GM23338 (cell line): ENCODE measurements at regions not wholly inside any gene's neighbourhood (a gene's known extent, or its start where the extent isn't known, plus 50 kb on each side); places are given as distances from the start of the nearest gene placed in this dataset.
A peak's percentile ranks its signal among the peaks of the same experiment; 100 is the strongest.

ENCODE experiments used
- ATAC-seq: fragments of 200-7000 bp; cut with Tn5 transposase; 3 replicates; pipeline ENCODE4 v1.9.1; 2020
- DNase-seq: peaks from one replicate; pipeline ENCODE4 v3.0.0-alpha.2; 2015; ENCODE audit warnings: low spot score
- H2AFZ ChIP-seq: fragments of 200-600 bp; sonication (generic); 2 replicates; pipeline ENCODE4 v1.8.0; 2016; ENCODE audit warnings: antibody characterized with exemption, mild to moderate bottlenecking, moderate library complexity
- H3F3A ChIP-seq: fragments of 200-600 bp; sonication (generic); replicated peaks from 2 replicates; pipeline ENCODE4 v1.8.0; 2017; ENCODE audit warnings: antibody characterized with exemption, mixed run types, low read depth
- H3K27ac ChIP-seq: fragments of 200-600 bp; sonication (generic); 2 replicates; pipeline ENCODE4 v1.6.1; 2016; ENCODE audit warnings: low read depth
- H3K27me3 ChIP-seq: fragments of 200-600 bp; sonication (generic); 2 replicates; pipeline ENCODE4 v1.8.0; 2016; ENCODE audit warnings: mild to moderate bottlenecking, mixed run types, moderate library complexity; ENCODE audit not compliant: insufficient read depth
- H3K36me3 ChIP-seq: fragments of 200-600 bp; sonication (generic); 2 replicates; pipeline ENCODE4 v1.8.0; 2016; ENCODE audit warnings: mild to moderate bottlenecking; ENCODE audit not compliant: insufficient read depth
- H3K4me1 ChIP-seq: fragments of 200-600 bp; sonication (generic); 2 replicates; pipeline ENCODE4 v1.8.0; 2016; ENCODE audit warnings: mild to moderate bottlenecking, moderate library complexity; ENCODE audit not compliant: insufficient read depth
- H3K4me2 ChIP-seq: fragments of 200-600 bp; sonication (generic); 2 replicates; pipeline ENCODE4 v1.7.1; 2017; ENCODE audit warnings: mixed run types
- H3K4me3 ChIP-seq: fragments of 200-600 bp; sonication (generic); 2 replicates; pipeline ENCODE4 v1.6.1; 2016; ENCODE audit warnings: mixed run types
- H3K79me2 ChIP-seq: fragments of 200-600 bp; sonication (generic); replicated peaks from 2 replicates; pipeline ENCODE4 v1.8.0; 2017; ENCODE audit warnings: mild to moderate bottlenecking; ENCODE audit not compliant: insufficient read depth
- H3K9me2 ChIP-seq: fragments of 200-600 bp; sonication (generic); 2 replicates; pipeline ENCODE4 v1.8.0; 2017; ENCODE audit not compliant: insufficient read depth
- H4K20me1 ChIP-seq: fragments of 200-600 bp; sonication (generic); replicated peaks from 2 replicates; pipeline ENCODE4 v1.8.0; 2017; ENCODE audit warnings: mild to moderate bottlenecking; ENCODE audit not compliant: insufficient read depth
- H3K27ac Mint-ChIP-seq: 2 replicates; pipeline ENCODE4 v1.8.0; 2020; ENCODE audit warnings: inconsistent platforms, mild to moderate bottlenecking, moderate library complexity, mixed read lengths
- H3K27me3 Mint-ChIP-seq: 3 replicates; pipeline ENCODE4 v1.8.0; 2022; ENCODE audit warnings: low read depth, mild to moderate bottlenecking, moderate library complexity, mixed read lengths, inconsistent platforms; ENCODE audit not compliant: insufficient read depth, poor library complexity
- H3K36me3 Mint-ChIP-seq: 3 replicates; pipeline ENCODE4 v1.8.0; 2021; ENCODE audit warnings: low read depth, mild to moderate bottlenecking, inconsistent platforms, moderate library complexity, mixed read lengths
- H3K4me1 Mint-ChIP-seq: 3 replicates; pipeline ENCODE4 v1.8.0; 2020; ENCODE audit warnings: mild to moderate bottlenecking, inconsistent platforms, mixed read lengths
- H3K4me3 Mint-ChIP-seq: 3 replicates; pipeline ENCODE4 v1.8.0; 2021; ENCODE audit warnings: moderate library complexity, mild to moderate bottlenecking, inconsistent platforms, mixed read lengths
- H3K9me3 Mint-ChIP-seq: 3 replicates; pipeline ENCODE4 v1.8.0; 2020; ENCODE audit warnings: moderate library complexity, mild to moderate bottlenecking, inconsistent platforms, mixed read lengths
- CREB1 ChIP-seq: fragments of 250-450 bp; sonication (Bioruptor Pico); IDR thresholded peaks from 2 replicates; pipeline ENCODE4 v1.5.0; 2020; ENCODE audit warnings: low read depth, mild to moderate bottlenecking, moderate library complexity
- EZH2 ChIP-seq: fragments of 200-600 bp; sonication (generic); IDR thresholded peaks from one replicate; pipeline ENCODE4 v1.8.0; 2017; ENCODE audit warnings: antibody characterized with exemption, mild to moderate bottlenecking, low read depth; ENCODE audit not compliant: unreplicated experiment
- EZH2phosphoT487 ChIP-seq: fragments of 200-600 bp; sonication (generic); IDR thresholded peaks from one replicate; pipeline ENCODE4 v1.8.1; 2018; ENCODE audit warnings: antibody characterized with exemption; ENCODE audit not compliant: unreplicated experiment
- JUNB ChIP-seq: IDR thresholded peaks from one replicate; pipeline ENCODE4 v1.6.1; 2016; ENCODE audit warnings: antibody characterized with exemption; ENCODE audit not compliant: unreplicated experiment
- NANOG ChIP-seq: IDR thresholded peaks from 2 replicates; pipeline ENCODE4 v1.6.1; 2016; ENCODE audit warnings: antibody characterized with exemption, borderline replicate concordance
- POLR2AphosphoS5 ChIP-seq: IDR thresholded peaks from 2 replicates; pipeline ENCODE4 v1.6.1; 2016; ENCODE audit warnings: antibody characterized with exemption, low read depth
- STAT1 ChIP-seq: IDR thresholded peaks from one replicate; pipeline ENCODE4 v1.6.1; 2016; ENCODE audit warnings: antibody characterized with exemption; ENCODE audit not compliant: unreplicated experiment
- ZNF114 ChIP-seq: fragments of 250-450 bp; sonication (Bioruptor Pico); IDR thresholded peaks from 2 replicates; pipeline ENCODE4 v1.5.0; 2020; ENCODE audit warnings: mild to moderate bottlenecking, moderate library complexity
- ZNF331 ChIP-seq: fragments of 250-450 bp; sonication (Bioruptor Pico); IDR thresholded peaks from 2 replicates; pipeline ENCODE4 v1.5.0; 2020; ENCODE audit warnings: low read depth, mild to moderate bottlenecking, moderate library complexity
- TF ChIP-seq, protein P1 (sequence below): fragments of 250-450 bp; sonication (Bioruptor Pico); IDR thresholded peaks from 2 replicates; pipeline ENCODE4 v1.5.0; 2020; ENCODE audit warnings: mild to moderate bottlenecking, moderate library complexity
- TF ChIP-seq, protein P2 (sequence below), 2 experiments: fragments of 200-600 bp in 1 of 2; sonication (generic) in 1 of 2; conservative IDR thresholded peaks; 2 replicates each; pipeline versions ENCODE4 v1.5.1 to v1.6.1; 2016 to 2017; ENCODE audit warnings: antibody characterized with exemption in 2 of 2, low read depth in 2 of 2, mild to moderate bottlenecking in 2 of 2, moderate library complexity in 1 of 2
- TF ChIP-seq, protein P3 (sequence below): IDR thresholded peaks from 2 replicates; pipeline ENCODE4 v1.6.1; 2016; ENCODE audit warnings: antibody characterized with exemption
- TF ChIP-seq, protein P4 (sequence below): IDR thresholded peaks from one replicate; pipeline ENCODE4 v1.6.1; 2018; ENCODE audit warnings: antibody characterized with exemption; ENCODE audit not compliant: unreplicated experiment

DNA sequence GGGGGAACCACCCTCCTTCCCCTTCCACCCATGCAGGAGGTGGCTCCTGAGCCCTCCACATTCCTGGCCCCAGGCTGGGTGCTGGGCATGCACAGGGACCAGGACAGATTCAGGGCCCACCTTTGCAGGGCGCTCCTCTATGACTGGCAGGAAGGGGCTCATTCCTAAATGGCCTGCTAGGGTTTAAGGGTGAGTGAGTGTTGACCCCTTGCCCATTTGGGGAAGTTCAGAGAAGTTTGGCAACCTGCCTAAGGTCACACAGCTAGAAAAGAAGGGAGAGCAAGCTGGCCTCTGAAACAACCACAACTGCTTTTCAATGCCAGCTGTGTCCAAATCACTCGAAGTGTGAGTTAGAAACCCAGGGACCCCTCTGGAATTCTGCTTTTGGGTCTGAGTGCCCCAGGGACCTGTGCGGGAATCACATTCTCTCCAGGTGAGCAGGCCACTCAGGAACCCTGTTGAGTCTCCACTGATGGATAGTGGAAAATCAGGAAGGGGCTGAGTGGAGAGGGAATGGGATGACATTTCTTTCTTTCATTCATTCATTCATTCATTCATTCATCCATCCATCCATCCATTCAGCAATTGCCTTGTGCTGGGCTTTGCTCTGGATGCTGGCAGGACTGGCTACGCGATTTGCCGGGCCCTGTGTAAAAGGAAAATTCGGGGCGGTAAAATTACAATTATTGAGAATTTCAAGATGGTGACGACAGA, 191.9 kb downstream of the C9orf50 start:
- Mint-ChIP-seq H3K27ac (no peak overlapping the region), H3K27me3 (peaks cover 43% of the 10 kb centered on the region), H3K4me1 (peaks cover 20% of the 10 kb centered on the region), H3K9me3 (no peaks in the 10 kb centered on the region), H3K36me3 (no peaks in the 10 kb centered on the region), H3K4me3 (no peak overlapping the region)
- TF ChIP-seq STAT1 (no peak), POLR2AphosphoS5 (no peak), ZNF331 (CRISPR knock-in tag) (no peak), EZH2 (no peak), NANOG (no peak), ZNF114 (CRISPR knock-in tag) (no peak), CREB1 (CRISPR knock-in tag) (no peak), JUNB (no peak), EZH2phosphoT487 (no peak)
- TF ChIP-seq, protein P1, sequence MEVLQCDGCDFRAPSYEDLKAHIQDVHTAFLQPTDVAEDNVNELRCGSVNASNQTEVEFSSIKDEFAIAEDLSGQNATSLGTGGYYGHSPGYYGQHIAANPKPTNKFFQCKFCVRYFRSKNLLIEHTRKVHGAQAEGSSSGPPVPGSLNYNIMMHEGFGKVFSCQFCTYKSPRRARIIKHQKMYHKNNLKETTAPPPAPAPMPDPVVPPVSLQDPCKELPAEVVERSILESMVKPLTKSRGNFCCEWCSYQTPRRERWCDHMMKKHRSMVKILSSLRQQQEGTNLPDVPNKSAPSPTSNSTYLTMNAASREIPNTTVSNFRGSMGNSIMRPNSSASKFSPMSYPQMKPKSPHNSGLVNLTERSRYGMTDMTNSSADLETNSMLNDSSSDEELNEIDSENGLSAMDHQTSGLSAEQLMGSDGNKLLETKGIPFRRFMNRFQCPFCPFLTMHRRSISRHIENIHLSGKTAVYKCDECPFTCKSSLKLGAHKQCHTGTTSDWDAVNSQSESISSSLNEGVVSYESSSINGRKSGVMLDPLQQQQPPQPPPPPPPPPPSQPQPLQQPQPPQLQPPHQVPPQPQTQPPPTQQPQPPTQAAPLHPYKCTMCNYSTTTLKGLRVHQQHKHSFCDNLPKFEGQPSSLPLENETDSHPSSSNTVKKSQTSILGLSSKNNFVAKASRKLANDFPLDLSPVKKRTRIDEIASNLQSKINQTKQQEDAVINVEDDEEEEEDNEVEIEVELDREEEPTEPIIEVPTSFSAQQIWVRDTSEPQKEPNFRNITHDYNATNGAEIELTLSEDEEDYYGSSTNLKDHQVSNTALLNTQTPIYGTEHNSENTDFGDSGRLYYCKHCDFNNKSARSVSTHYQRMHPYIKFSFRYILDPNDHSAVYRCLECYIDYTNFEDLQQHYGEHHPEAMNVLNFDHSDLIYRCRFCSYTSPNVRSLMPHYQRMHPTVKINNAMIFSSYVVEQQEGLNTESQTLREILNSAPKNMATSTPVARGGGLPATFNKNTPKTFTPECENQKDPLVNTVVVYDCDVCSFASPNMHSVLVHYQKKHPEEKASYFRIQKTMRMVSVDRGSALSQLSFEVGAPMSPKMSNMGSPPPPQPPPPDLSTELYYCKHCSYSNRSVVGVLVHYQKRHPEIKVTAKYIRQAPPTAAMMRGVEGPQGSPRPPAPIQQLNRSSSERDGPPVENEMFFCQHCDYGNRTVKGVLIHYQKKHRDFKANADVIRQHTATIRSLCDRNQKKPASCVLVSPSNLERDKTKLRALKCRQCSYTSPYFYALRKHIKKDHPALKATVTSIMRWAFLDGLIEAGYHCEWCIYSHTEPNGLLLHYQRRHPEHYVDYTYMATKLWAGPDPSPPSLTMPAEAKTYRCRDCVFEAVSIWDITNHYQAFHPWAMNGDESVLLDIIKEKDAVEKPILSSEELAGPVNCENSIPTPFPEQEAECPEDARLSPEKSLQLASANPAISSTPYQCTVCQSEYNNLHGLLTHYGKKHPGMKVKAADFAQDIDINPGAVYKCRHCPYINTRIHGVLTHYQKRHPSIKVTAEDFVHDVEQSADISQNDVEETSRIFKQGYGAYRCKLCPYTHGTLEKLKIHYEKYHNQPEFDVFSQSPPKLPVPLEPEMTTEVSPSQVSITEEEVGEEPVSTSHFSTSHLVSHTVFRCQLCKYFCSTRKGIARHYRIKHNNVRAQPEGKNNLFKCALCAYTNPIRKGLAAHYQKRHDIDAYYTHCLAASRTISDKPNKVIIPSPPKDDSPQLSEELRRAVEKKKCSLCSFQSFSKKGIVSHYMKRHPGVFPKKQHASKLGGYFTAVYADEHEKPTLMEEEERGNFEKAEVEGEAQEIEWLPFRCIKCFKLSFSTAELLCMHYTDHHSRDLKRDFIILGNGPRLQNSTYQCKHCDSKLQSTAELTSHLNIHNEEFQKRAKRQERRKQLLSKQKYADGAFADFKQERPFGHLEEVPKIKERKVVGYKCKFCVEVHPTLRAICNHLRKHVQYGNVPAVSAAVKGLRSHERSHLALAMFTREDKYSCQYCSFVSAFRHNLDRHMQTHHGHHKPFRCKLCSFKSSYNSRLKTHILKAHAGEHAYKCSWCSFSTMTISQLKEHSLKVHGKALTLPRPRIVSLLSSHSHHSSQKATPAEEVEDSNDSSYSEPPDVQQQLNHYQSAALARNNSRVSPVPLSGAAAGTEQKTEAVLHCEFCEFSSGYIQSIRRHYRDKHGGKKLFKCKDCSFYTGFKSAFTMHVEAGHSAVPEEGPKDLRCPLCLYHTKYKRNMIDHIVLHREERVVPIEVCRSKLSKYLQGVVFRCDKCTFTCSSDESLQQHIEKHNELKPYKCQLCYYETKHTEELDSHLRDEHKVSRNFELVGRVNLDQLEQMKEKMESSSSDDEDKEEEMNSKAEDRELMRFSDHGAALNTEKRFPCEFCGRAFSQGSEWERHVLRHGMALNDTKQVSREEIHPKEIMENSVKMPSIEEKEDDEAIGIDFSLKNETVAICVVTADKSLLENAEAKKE: no peak
- TF ChIP-seq, protein P2, sequence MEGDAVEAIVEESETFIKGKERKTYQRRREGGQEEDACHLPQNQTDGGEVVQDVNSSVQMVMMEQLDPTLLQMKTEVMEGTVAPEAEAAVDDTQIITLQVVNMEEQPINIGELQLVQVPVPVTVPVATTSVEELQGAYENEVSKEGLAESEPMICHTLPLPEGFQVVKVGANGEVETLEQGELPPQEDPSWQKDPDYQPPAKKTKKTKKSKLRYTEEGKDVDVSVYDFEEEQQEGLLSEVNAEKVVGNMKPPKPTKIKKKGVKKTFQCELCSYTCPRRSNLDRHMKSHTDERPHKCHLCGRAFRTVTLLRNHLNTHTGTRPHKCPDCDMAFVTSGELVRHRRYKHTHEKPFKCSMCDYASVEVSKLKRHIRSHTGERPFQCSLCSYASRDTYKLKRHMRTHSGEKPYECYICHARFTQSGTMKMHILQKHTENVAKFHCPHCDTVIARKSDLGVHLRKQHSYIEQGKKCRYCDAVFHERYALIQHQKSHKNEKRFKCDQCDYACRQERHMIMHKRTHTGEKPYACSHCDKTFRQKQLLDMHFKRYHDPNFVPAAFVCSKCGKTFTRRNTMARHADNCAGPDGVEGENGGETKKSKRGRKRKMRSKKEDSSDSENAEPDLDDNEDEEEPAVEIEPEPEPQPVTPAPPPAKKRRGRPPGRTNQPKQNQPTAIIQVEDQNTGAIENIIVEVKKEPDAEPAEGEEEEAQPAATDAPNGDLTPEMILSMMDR (conservative IDR thresholded peaks at IDR 0.05; ENCODE audit: low read depth in 2 of 2): no peak
- TF ChIP-seq, protein P3, sequence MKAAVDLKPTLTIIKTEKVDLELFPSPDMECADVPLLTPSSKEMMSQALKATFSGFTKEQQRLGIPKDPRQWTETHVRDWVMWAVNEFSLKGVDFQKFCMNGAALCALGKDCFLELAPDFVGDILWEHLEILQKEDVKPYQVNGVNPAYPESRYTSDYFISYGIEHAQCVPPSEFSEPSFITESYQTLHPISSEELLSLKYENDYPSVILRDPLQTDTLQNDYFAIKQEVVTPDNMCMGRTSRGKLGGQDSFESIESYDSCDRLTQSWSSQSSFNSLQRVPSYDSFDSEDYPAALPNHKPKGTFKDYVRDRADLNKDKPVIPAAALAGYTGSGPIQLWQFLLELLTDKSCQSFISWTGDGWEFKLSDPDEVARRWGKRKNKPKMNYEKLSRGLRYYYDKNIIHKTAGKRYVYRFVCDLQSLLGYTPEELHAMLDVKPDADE: no peak
- TF ChIP-seq, protein P4, sequence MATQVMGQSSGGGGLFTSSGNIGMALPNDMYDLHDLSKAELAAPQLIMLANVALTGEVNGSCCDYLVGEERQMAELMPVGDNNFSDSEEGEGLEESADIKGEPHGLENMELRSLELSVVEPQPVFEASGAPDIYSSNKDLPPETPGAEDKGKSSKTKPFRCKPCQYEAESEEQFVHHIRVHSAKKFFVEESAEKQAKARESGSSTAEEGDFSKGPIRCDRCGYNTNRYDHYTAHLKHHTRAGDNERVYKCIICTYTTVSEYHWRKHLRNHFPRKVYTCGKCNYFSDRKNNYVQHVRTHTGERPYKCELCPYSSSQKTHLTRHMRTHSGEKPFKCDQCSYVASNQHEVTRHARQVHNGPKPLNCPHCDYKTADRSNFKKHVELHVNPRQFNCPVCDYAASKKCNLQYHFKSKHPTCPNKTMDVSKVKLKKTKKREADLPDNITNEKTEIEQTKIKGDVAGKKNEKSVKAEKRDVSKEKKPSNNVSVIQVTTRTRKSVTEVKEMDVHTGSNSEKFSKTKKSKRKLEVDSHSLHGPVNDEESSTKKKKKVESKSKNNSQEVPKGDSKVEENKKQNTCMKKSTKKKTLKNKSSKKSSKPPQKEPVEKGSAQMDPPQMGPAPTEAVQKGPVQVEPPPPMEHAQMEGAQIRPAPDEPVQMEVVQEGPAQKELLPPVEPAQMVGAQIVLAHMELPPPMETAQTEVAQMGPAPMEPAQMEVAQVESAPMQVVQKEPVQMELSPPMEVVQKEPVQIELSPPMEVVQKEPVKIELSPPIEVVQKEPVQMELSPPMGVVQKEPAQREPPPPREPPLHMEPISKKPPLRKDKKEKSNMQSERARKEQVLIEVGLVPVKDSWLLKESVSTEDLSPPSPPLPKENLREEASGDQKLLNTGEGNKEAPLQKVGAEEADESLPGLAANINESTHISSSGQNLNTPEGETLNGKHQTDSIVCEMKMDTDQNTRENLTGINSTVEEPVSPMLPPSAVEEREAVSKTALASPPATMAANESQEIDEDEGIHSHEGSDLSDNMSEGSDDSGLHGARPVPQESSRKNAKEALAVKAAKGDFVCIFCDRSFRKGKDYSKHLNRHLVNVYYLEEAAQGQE: no peak
- Histone ChIP-seq H3K4me1 (no peaks in the 10 kb centered on the region), H2AFZ (no peak overlapping the region), H3K36me3 (no peaks in the 10 kb centered on the region), H3K9me2 (no peaks in the 10 kb centered on the region), H3F3A (no peaks in the 10 kb centered on the region), H3K4me3 (no peak overlapping the region), H3K4me2 (no peak overlapping the region), H3K27me3 (peaks cover 4% of the 10 kb centered on the region), H3K27ac (no peak overlapping the region), H3K79me2 (no peaks in the 10 kb centered on the region), H4K20me1 (no peaks in the 10 kb centered on the region)
- DNase-seq: no peak
- peak; percentile 30 for ATAC-seq
